22Rv1 (cell line): ENCODE measurements at regions not wholly inside any gene's neighbourhood (a gene's known extent, or its start where the extent isn't known, plus 50 kb on each side); places are given as distances from the start of the nearest gene placed in this dataset.

Source experiments
- ZFX ChIP-seq: fragments of 450-650 bp; IDR thresholded peaks from 2 replicates; pipeline ENCODE4 v1.6.1; 2017; ENCODE audit warnings: antibody characterized with exemption, borderline replicate concordance
- TF ChIP-seq, protein P1 (sequence below): fragments of 450-650 bp; IDR thresholded peaks from 2 replicates; pipeline ENCODE4 v1.5.1; 2017; ENCODE audit warnings: mild to moderate bottlenecking

DNA sequence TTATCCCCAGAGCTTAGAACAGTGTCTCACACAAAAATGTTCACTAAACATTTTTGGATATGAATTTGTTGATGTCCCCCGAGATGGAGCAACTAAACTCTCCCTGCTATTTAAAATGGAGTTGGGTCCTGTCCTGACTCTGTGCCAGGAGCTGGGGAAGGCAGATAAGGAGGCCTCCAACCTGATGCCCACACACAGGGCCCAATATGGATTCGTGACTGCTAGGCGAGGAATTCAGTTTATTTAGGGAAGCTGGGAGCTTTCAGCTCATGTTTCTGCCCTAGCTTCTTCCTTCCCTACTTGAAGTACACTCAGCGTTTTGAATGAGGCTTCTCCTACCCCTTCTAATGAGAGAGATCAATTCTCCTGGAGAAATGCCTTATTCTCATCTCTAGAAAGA lies 373.0 kb upstream of the LARGE1 start:
- TF ChIP-seq, protein P1, sequence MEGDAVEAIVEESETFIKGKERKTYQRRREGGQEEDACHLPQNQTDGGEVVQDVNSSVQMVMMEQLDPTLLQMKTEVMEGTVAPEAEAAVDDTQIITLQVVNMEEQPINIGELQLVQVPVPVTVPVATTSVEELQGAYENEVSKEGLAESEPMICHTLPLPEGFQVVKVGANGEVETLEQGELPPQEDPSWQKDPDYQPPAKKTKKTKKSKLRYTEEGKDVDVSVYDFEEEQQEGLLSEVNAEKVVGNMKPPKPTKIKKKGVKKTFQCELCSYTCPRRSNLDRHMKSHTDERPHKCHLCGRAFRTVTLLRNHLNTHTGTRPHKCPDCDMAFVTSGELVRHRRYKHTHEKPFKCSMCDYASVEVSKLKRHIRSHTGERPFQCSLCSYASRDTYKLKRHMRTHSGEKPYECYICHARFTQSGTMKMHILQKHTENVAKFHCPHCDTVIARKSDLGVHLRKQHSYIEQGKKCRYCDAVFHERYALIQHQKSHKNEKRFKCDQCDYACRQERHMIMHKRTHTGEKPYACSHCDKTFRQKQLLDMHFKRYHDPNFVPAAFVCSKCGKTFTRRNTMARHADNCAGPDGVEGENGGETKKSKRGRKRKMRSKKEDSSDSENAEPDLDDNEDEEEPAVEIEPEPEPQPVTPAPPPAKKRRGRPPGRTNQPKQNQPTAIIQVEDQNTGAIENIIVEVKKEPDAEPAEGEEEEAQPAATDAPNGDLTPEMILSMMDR, result no peak
- TF ChIP-seq ZFX, result no peak
